GM12878 (cell line): ENCODE measurements at regions not wholly inside any gene's neighbourhood (a gene's known extent, or its start where the extent isn't known, plus 50 kb on each side); places are given as distances from the start of the nearest gene placed in this dataset.

Experiments used
- ATAC-seq: fragments of 200-7000 bp; cut with Tn5 transposase; 3 replicates; pipeline ENCODE4 v1.9.1; 2020; ENCODE audit warnings: mild to moderate bottlenecking, moderate library complexity
- BruUV-seq: library from RNA; stranded (reverse); fragments of 400-500 nt; replicated peaks from 2 replicates; lab custom pipeline; 2021; lab: Mats Ljungman, UMichigan
- CTCF ChIA-PET: fragments of 300-600 bp; sonication (Branson Sonifier 250); formaldehyde crosslinking; extraction: SDS; loops from one replicate; lab custom pipeline; 2021; ENCODE audit warnings: inconsistent platforms; lab: Yijun Ruan, JAX
- POLR2A ChIA-PET: fragments of 350-600 bp; formaldehyde crosslinking; extraction: SDS; loops from one replicate; lab custom pipeline; 2021; ENCODE audit warnings: inconsistent platforms; lab: Charles Lee
- RAD21 ChIA-PET: fragments of 300-600 bp; sonication (Branson Sonifier 250); formaldehyde crosslinking; loops from one replicate; lab custom pipeline; 2023; ENCODE audit warnings: antibody characterized with exemption; ENCODE audit not compliant: unreplicated experiment; lab: Charles Lee
- SMC1A ChIA-PET: fragments of 300-600 bp; sonication (Branson Sonifier 250); formaldehyde crosslinking; loops from one replicate; lab custom pipeline; 2023; ENCODE audit not compliant: unreplicated experiment, uncharacterized antibody; lab: Charles Lee
- DNase-seq: peaks from one replicate; pipeline ENCODE4 v3.0.0-alpha.2; 2011; ENCODE audit warnings: low read depth, low spot score
- FAIRE-seq: peaks from 3 replicates; lab custom pipeline; 2011; peaks lifted over from hg19 to GRCh38; lab: Jason Lieb, UNC
- H2AFZ ChIP-seq: 2 replicates; pipeline ENCODE4 v1.6.0; 2011; ENCODE audit warnings: low read depth, low read length, control low read depth; ENCODE audit not compliant: control insufficient read depth
- H3K27ac ChIP-seq: 2 replicates; pipeline ENCODE4 v1.5.1; 2011; ENCODE audit warnings: control low read depth; ENCODE audit not compliant: control insufficient read depth, insufficient read depth
- H3K27me3 ChIP-seq, 2 experiments: replicated peaks in 1 of 2; 2 replicates each; pipeline versions ENCODE4 v1.6.0 to v1.6.1; 2011; ENCODE audit warnings: low read length in 1 of 2; ENCODE audit not compliant: control insufficient read depth in 2 of 2, insufficient read depth in 2 of 2
- H3K36me3 ChIP-seq, 2 experiments: 2 replicates each; pipeline ENCODE4 v1.5.1; 2011; ENCODE audit warnings: low read length in 1 of 2; ENCODE audit not compliant: control insufficient read depth in 2 of 2, insufficient read depth in 2 of 2
- H3K4me1 ChIP-seq: 2 replicates; pipeline ENCODE4 v1.6.1; 2011; ENCODE audit warnings: mild to moderate bottlenecking, low read length, moderate library complexity, mixed read lengths; ENCODE audit not compliant: control insufficient read depth, insufficient read depth
- H3K4me2 ChIP-seq: 2 replicates; pipeline ENCODE4 v1.6.0; 2011; ENCODE audit warnings: control low read depth; ENCODE audit not compliant: control insufficient read depth, insufficient read depth
- H3K4me3 ChIP-seq: fragments of 200-600 bp; sonication (generic); 2 replicates; pipeline ENCODE4 v1.5.1; 2016
- H3K79me2 ChIP-seq: 2 replicates; pipeline ENCODE4 v1.6.0; 2011; ENCODE audit warnings: low read length; ENCODE audit not compliant: control insufficient read depth, insufficient read depth
- H3K9ac ChIP-seq: 2 replicates; pipeline ENCODE4 v1.8.0; 2011; ENCODE audit warnings: low read length, control low read depth, mixed read lengths; ENCODE audit not compliant: control insufficient read depth, insufficient read depth
- H3K9me3 ChIP-seq: replicated peaks from 3 replicates; pipeline ENCODE4 v1.5.1; 2011; ENCODE audit warnings: mild to moderate bottlenecking, low read length; ENCODE audit not compliant: control insufficient read depth, insufficient read depth
- H4K20me1 ChIP-seq: 2 replicates; pipeline ENCODE4 v1.6.0; 2011; ENCODE audit not compliant: control insufficient read depth, insufficient read depth
- CBFB ChIP-seq: IDR thresholded peaks from 2 replicates; pipeline ENCODE4 v1.6.1; 2016; ENCODE audit warnings: antibody characterized with exemption, low read depth
- EP300 ChIP-seq, 2 experiments: fragments of 150-350 bp in 1 of 2; IDR thresholded peaks; 2 replicates each; pipeline ENCODE4 v1.6.1; 2011 to 2012; ENCODE audit warnings: low read depth in 2 of 2, low read length in 2 of 2, borderline replicate concordance in 1 of 2, improper control_type of control experiment in 1 of 2, inconsistent platforms in 1 of 2; ENCODE audit not compliant: control insufficient read depth in 1 of 2
- ETV6 ChIP-seq, 2 experiments: fragments of 450-650 bp in 1 of 2; IDR thresholded peaks in 1 of 2; conservative IDR thresholded peaks in 1 of 2; 2 replicates each; pipeline ENCODE4 v1.6.1; 2014; ENCODE audit warnings: antibody characterized with exemption in 1 of 2, borderline replicate concordance in 1 of 2, low read depth in 1 of 2, mild to moderate bottlenecking in 1 of 2, moderate library complexity in 1 of 2
- IKZF2 ChIP-seq, 2 experiments: fragments of 450-650 bp; IDR thresholded peaks; 2 replicates each; pipeline ENCODE4 v1.6.1; 2017; ENCODE audit warnings: mild to moderate bottlenecking in 2 of 2, moderate library complexity in 2 of 2
- LARP7 ChIP-seq: fragments of 450-650 bp; IDR thresholded peaks from 2 replicates; pipeline ENCODE4 v1.6.1; 2017; ENCODE audit warnings: mild to moderate bottlenecking
- MTA3 ChIP-seq: IDR thresholded peaks from 2 replicates; pipeline ENCODE4 v1.6.1; 2012; ENCODE audit warnings: low read length, inconsistent platforms, borderline replicate concordance
- MYB ChIP-seq: fragments of 150-350 bp; IDR thresholded peaks from 2 replicates; pipeline ENCODE4 v1.6.1; 2014; ENCODE audit warnings: mild to moderate bottlenecking, low read depth, low read length, borderline replicate concordance
- NFYB ChIP-seq: IDR thresholded peaks from 2 replicates; pipeline ENCODE4 v1.6.1; 2011; ENCODE audit warnings: low read depth, mild to moderate bottlenecking, low read length, improper control_type of control experiment, moderate library complexity; ENCODE audit not compliant: insufficient read depth
- POLR2A ChIP-seq: IDR thresholded peaks from 2 replicates; pipeline ENCODE4 v1.6.1; 2011; ENCODE audit warnings: low read depth, mild to moderate bottlenecking, low read length
- POLR2AphosphoS5 ChIP-seq: IDR thresholded peaks from 2 replicates; pipeline ENCODE4 v1.6.1; 2011; ENCODE audit warnings: mild to moderate bottlenecking, low read length, inconsistent platforms
- RAD21 ChIP-seq: IDR thresholded peaks from 2 replicates; pipeline ENCODE4 v1.6.1; 2011; ENCODE audit warnings: mild to moderate bottlenecking, low read depth, low read length, moderate library complexity; ENCODE audit not compliant: insufficient read depth
- RFX5 ChIP-seq: IDR thresholded peaks from 2 replicates; pipeline ENCODE4 v1.6.1; 2011; ENCODE audit warnings: low read depth, low read length, improper control_type of control experiment
- SIX5 ChIP-seq: IDR thresholded peaks from 2 replicates; pipeline ENCODE4 v1.6.1; 2011; ENCODE audit warnings: mild to moderate bottlenecking, low read depth, low read length, moderate library complexity; ENCODE audit not compliant: severe bottlenecking
- SP1 ChIP-seq: IDR thresholded peaks from one replicate; pipeline ENCODE4 v1.6.1; 2011; ENCODE audit warnings: low read depth, low read length
- TCF3 ChIP-seq: IDR thresholded peaks from 2 replicates; pipeline ENCODE4 v1.6.1; 2012; ENCODE audit warnings: low read depth, mild to moderate bottlenecking, low read length, borderline replicate concordance; ENCODE audit not compliant: insufficient read depth
- ZBED1 ChIP-seq: IDR thresholded peaks from 2 replicates; pipeline ENCODE4 v1.6.1; 2016; ENCODE audit warnings: borderline replicate concordance
- ZNF384 ChIP-seq: IDR thresholded peaks from 2 replicates; pipeline ENCODE4 v1.6.1; 2012; ENCODE audit warnings: low read depth, mild to moderate bottlenecking, low read length, improper control_type of control experiment, borderline replicate concordance
- WGBS: methylation state at CpG from one replicate; pipeline ENCODE4 v1.1.6; 2016; ENCODE audit warnings: low lambda C conversion rate; ENCODE audit not compliant: insufficient replicate concordance, insufficient coverage; ENCODE audit errors: missing lambda C conversion rate; 5-methylcytosine and 5-hydroxymethylcytosine counted together
- in situ Hi-C: fragments of 300-500 bp; cut with MboI; formaldehyde crosslinking; loops from 9 replicates; pipeline ENCODE4 v1.14.3; 2018; ENCODE audit warnings: mixed read lengths
- intact Hi-C: fragments of 100-400 bp; cut with micrococcal nuclease; formaldehyde crosslinking; loops from one replicate; pipeline ENCODE4 v1.14.2; 2022; ENCODE audit not compliant: unreplicated experiment
- TF ChIP-seq, protein P1 (sequence below): fragments of 450-650 bp; IDR thresholded peaks from 2 replicates; pipeline ENCODE4 v1.6.1; 2017; ENCODE audit warnings: mild to moderate bottlenecking, moderate library complexity

DNA sequence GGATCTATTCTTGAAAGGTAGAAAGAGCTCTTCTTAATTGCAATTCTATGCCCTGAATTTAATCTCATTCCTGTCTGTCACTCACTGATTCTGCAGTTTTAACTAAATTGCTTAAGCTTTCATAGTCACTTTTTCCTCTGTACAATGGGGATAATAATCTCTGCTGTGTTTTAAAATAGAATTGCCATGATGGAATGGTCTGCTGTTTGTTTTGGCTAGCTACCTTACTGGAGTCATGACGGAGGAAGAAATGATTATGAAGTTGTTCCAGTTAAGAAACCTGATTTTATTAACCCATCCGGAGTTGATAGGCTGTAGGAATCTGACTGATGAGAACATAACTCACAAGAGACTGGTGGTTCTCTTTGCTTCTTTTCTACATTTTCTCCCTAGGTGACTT, 54.9 kb upstream of the ITM2B start (continued):
- TF ChIP-seq SIX5: no peak
- TF ChIP-seq, protein P1, sequence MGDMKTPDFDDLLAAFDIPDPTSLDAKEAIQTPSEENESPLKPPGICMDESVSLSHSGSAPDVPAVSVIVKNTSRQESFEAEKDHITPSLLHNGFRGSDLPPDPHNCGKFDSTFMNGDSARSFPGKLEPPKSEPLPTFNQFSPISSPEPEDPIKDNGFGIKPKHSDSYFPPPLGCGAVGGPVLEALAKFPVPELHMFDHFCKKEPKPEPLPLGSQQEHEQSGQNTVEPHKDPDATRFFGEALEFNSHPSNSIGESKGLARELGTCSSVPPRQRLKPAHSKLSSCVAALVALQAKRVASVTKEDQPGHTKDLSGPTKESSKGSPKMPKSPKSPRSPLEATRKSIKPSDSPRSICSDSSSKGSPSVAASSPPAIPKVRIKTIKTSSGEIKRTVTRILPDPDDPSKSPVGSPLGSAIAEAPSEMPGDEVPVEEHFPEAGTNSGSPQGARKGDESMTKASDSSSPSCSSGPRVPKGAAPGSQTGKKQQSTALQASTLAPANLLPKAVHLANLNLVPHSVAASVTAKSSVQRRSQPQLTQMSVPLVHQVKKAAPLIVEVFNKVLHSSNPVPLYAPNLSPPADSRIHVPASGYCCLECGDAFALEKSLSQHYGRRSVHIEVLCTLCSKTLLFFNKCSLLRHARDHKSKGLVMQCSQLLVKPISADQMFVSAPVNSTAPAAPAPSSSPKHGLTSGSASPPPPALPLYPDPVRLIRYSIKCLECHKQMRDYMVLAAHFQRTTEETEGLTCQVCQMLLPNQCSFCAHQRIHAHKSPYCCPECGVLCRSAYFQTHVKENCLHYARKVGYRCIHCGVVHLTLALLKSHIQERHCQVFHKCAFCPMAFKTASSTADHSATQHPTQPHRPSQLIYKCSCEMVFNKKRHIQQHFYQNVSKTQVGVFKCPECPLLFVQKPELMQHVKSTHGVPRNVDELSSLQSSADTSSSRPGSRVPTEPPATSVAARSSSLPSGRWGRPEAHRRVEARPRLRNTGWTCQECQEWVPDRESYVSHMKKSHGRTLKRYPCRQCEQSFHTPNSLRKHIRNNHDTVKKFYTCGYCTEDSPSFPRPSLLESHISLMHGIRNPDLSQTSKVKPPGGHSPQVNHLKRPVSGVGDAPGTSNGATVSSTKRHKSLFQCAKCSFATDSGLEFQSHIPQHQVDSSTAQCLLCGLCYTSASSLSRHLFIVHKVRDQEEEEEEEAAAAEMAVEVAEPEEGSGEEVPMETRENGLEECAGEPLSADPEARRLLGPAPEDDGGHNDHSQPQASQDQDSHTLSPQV: no peak

DNA sequence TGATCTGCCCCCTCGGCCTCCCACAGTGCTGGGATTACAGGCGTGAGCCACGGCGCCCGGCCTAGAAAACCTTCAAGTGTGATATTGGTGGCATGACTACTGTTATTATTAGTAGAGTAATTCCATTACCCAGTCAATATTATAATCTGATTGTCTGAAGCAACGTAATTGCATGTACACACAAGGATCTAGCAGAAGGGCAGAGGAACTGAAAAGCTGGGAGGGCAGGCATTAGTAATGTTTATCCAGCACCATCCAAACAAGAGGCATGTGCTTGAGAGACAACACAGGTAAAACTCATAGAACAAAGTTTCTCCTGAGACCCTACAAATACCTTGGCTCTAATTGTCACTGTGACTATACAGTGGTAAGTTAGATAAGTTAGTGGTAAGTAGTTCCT, 56.2 kb upstream of the ITM2B start:
- Histone ChIP-seq H3K27me3 (peaks cover 0 to 4% of the 10 kb centered on the region in 2 experiments; a peak in 3 of 4 replicates), H4K20me1 (no peaks in the 10 kb centered on the region), H3K4me2 (no peak overlapping the region), H3K27ac (no peak overlapping the region), H3K36me3 (no peaks in the 10 kb centered on the region), H3K4me3 (no peak overlapping the region), H3K9ac (no peak overlapping the region), H3K9me3 (no peaks in the 10 kb centered on the region), H3K4me1 (no peaks in the 10 kb centered on the region), H2AFZ (no peak overlapping the region), H3K79me2 (no peaks in the 10 kb centered on the region)
- no peak for ATAC-seq
- no TSS peak for BruUV-seq
- in situ Hi-C loops: no loop called here
- intact Hi-C loops: no loop called here
- FAIRE-seq: no peak
- ChIA-PET SMC1A (no interaction called here), CTCF (interaction anchor here (1.4 kb wide), 1 partner anchor 14 kb away, joined by 3 read pairs; no protein-coding TSS in a partner anchor), RAD21 (no interaction called here), POLR2A (no interaction called here)
- TF ChIP-seq LARP7: no peak
- TF ChIP-seq ETV6 (conservative IDR thresholded peaks at IDR 0.05 in 1 of 2, IDR thresholded peaks at IDR 0.05 in 1 of 2; ENCODE audit: borderline replicate concordance in 1 of 2, low read depth in 1 of 2): no peak
- TF ChIP-seq ZNF384: no peak
- no peak for TF ChIP-seq MYB
- no peak for TF ChIP-seq MTA3
- no peak for TF ChIP-seq RFX5
- no peak for TF ChIP-seq SP1
- no peak for TF ChIP-seq CBFB
- no peak for TF ChIP-seq TCF3
- no peak for TF ChIP-seq NFYB
- TF ChIP-seq IKZF2 (IDR thresholded peaks at IDR 0.05): no peak
- no peak for TF ChIP-seq POLR2A
- no peak for TF ChIP-seq RAD21
- TF ChIP-seq EP300 (IDR thresholded peaks at IDR 0.05; ENCODE audit: borderline replicate concordance in 1 of 2, control insufficient read depth in 1 of 2, low read depth in 2 of 2, low read length in 2 of 2): no peak
- no peak for TF ChIP-seq ZBED1
- TF ChIP-seq POLR2AphosphoS5: no peak
- WGBS: 57% methylated on average over 6 of the region's 6 CpGs
- no peak for DNase-seq
